Breast epithelium (tissue), 3 donors: ENCODE measurements at regions not wholly inside any gene's neighbourhood (a gene's known extent, or its start where the extent isn't known, plus 50 kb on each side); places are given as distances from the start of the nearest gene placed in this dataset.

Experiments
- CTCF ChIP-seq, 3 donors: fragments of 450-650 bp; IDR thresholded peaks; one replicate each; pipeline ENCODE4 v1.5.1; 2016 to 2017; ENCODE audit warnings: antibody characterized with exemption in 3 of 3, mild to moderate bottlenecking in 3 of 3, moderate library complexity in 3 of 3
- POLR2A ChIP-seq: fragments of 450-650 bp; IDR thresholded peaks from one replicate; pipeline ENCODE4 v1.6.1; 2016; ENCODE audit warnings: antibody characterized with exemption, mild to moderate bottlenecking, moderate library complexity
- POLR2AphosphoS5 ChIP-seq, 3 donors: sonication (generic); formaldehyde crosslinking; IDR thresholded peaks; one replicate each; pipeline ENCODE4 v1.6.1; 2017; ENCODE audit warnings: antibody characterized with exemption in 3 of 3

DNA sequence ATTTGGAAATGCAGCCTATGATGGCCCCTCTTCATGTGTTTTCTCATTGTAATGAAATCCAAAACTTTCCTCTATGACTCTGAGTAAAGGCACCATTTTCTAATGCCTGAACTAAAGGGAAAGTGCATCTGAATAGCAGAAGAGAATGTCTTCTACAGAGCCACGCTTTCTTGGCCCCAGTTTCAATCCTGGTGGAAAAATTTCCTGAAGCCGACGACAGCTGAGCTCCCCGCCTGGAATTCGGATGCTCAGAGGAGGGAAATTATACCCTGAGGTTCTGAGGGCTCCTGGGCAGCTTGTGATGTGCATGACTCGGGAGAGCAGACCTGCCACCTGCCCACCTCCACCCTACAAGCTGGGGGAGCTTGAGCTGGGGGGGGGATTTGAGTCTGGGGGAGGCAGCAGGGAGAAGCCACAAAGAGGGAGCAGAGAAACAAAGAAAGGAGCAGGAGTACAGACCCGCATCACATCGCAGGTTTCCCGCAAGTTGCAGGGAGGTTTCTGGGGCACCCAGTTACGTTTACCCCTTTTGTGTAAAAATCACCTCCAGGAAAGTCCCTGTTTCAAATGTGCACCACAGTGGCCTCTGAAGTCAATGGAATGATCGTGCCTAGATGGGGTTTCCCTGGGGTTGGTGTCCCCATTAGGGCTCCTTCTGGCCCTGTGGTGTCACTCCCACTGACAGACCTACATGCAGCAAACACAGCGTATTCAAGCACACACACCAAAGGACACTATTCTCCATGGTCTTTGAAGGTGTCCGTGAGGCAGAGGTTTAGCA is 145.6 kb upstream of the RBPJ start:
- no peak for TF ChIP-seq POLR2A
- TF ChIP-seq CTCF (IDR thresholded peaks at IDR 0.05), result no peak
- TF ChIP-seq POLR2AphosphoS5 (IDR thresholded peaks at IDR 0.05), result no peak
